H1 (cell line): ENCODE measurements at regions not wholly inside any gene's neighbourhood (a gene's known extent, or its start where the extent isn't known, plus 50 kb on each side); places are given as distances from the start of the nearest gene placed in this dataset.

Source experiments
- CTCF ChIA-PET: fragments of 300-600 bp; sonication (Branson Sonifier 250); formaldehyde crosslinking; loops from one replicate; lab custom pipeline; 2021; ENCODE audit not compliant: partially characterized antibody; lab: Charles Lee
- POLR2A ChIA-PET: fragments of 300-600 bp; sonication (Branson Sonifier 250); formaldehyde crosslinking; loops from one replicate; lab custom pipeline; 2021; ENCODE audit warnings: inconsistent platforms; ENCODE audit not compliant: partially characterized antibody; lab: Charles Lee
- DNase-seq, 2 experiments: peaks; one replicate each; pipeline versions ENCODE4 v3.0.0 to v3.0.0-alpha.2; 2010 to 2022; ENCODE audit warnings: low spot score in 2 of 2, low read depth in 1 of 2, mixed read lengths in 1 of 2
- FAIRE-seq: peaks from 2 replicates; lab custom pipeline; 2011; peaks lifted over from hg19 to GRCh38; lab: Jason Lieb, UNC
- H2AFZ ChIP-seq: 2 replicates; pipeline ENCODE4 v1.8.1; 2012; ENCODE audit warnings: low read length, inconsistent platforms
- H2AK5ac ChIP-seq: 2 replicates; pipeline ENCODE4 v1.6.1; 2013; ENCODE audit warnings: low read depth, low read length
- H2BK120ac ChIP-seq: replicated peaks from 2 replicates; pipeline ENCODE3; 2013; ENCODE audit warnings: low read depth, low read length, inconsistent platforms
- H2BK12ac ChIP-seq: 2 replicates; pipeline ENCODE4 v1.6.1; 2013; ENCODE audit warnings: low read depth, low read length
- H2BK15ac ChIP-seq: 2 replicates; pipeline ENCODE4 v1.6.1; 2013; ENCODE audit warnings: low read length
- H2BK20ac ChIP-seq: 2 replicates; pipeline ENCODE4 v1.6.1; 2013; ENCODE audit warnings: low read length
- H2BK5ac ChIP-seq: 2 replicates; pipeline ENCODE4 v1.6.1; 2013; ENCODE audit warnings: low read depth, low read length
- H3K14ac ChIP-seq: 2 replicates; pipeline ENCODE4 v1.6.1; 2013; ENCODE audit warnings: inconsistent platforms; ENCODE audit not compliant: insufficient read length
- H3K18ac ChIP-seq: 2 replicates; pipeline ENCODE4 v1.6.1; 2013; ENCODE audit warnings: low read length; ENCODE audit errors: extremely low read depth
- H3K23ac ChIP-seq: 2 replicates; pipeline ENCODE4 v1.6.1; 2013; ENCODE audit warnings: inconsistent platforms; ENCODE audit not compliant: insufficient read length
- H3K23me2 ChIP-seq: 2 replicates; pipeline ENCODE4 v1.6.1; 2013; ENCODE audit warnings: low read depth, low read length
- H3K27ac ChIP-seq: 2 replicates; pipeline ENCODE4 v1.6.1; 2011; ENCODE audit warnings: low read depth, low read length, inconsistent platforms
- H3K27me3 ChIP-seq, 4 experiments: replicated peaks in 1 of 4; 1 replicate in 1 of 4; 2 replicates in 3 of 4; pipeline versions ENCODE4 v1.6.1 to v1.8.1; 2011 to 2013; ENCODE audit warnings: low read length in 3 of 4, mild to moderate bottlenecking in 3 of 4, inconsistent platforms in 2 of 4, mixed read lengths in 2 of 4, moderate library complexity in 1 of 4; ENCODE audit not compliant: control insufficient read depth in 3 of 4, insufficient read depth in 3 of 4; ENCODE audit errors: extremely low read depth in 1 of 4
- H3K36me3 ChIP-seq, 4 experiments: 2 replicates each; pipeline versions ENCODE4 v1.6.1 to v1.8.1; 2011 to 2013; ENCODE audit warnings: mild to moderate bottlenecking in 4 of 4, low read length in 3 of 4, moderate library complexity in 2 of 4, control low read depth in 1 of 4, inconsistent platforms in 1 of 4; ENCODE audit not compliant: insufficient read depth in 4 of 4, control insufficient read depth in 2 of 4
- H3K4ac ChIP-seq: replicated peaks from 2 replicates; pipeline ENCODE3; 2013; ENCODE audit warnings: low read length, low read depth, mixed read lengths, inconsistent platforms; ENCODE audit not compliant: insufficient read length
- H3K4me1 ChIP-seq, 4 experiments: replicated peaks in 1 of 4; 1 replicate in 1 of 4; 2 replicates in 3 of 4; pipeline versions ENCODE4 v1.6.1 to v1.8.1; 2011 to 2013; ENCODE audit warnings: low read length in 3 of 4, inconsistent platforms in 2 of 4, mixed read lengths in 1 of 4; ENCODE audit not compliant: insufficient read depth in 4 of 4, control insufficient read depth in 3 of 4
- H3K4me2 ChIP-seq, 2 experiments: 2 replicates each; pipeline versions ENCODE4 v1.6.1 to v1.8.1; 2011 to 2013; ENCODE audit warnings: low read depth in 2 of 2, low read length in 2 of 2, control low read depth in 1 of 2, inconsistent platforms in 1 of 2, mild to moderate bottlenecking in 1 of 2; ENCODE audit not compliant: insufficient read depth in 1 of 2
- H3K4me3 ChIP-seq, 4 experiments: fragments of 200-600, 300-600 bp in 1 of 4; sonication (generic), shearing (Covaris generic), sonication (Bioruptor Twin) in 1 of 4; 2 replicates each; pipeline versions ENCODE4 v1.5.1 to v1.8.1; 2011 to 2016; ENCODE audit warnings: low read length in 4 of 4, low read depth in 3 of 4, control low read depth in 2 of 4, inconsistent platforms in 2 of 4, mild to moderate bottlenecking in 2 of 4, mixed read lengths in 1 of 4, moderate library complexity in 1 of 4; ENCODE audit not compliant: insufficient read depth in 2 of 4; ENCODE audit errors: extremely low read depth in 1 of 4
- H3K56ac ChIP-seq: replicated peaks from 2 replicates; pipeline ENCODE3; 2013; ENCODE audit warnings: low read depth, mild to moderate bottlenecking, mixed read lengths, low read length, inconsistent platforms; ENCODE audit not compliant: insufficient read length
- H3K79me1 ChIP-seq: 2 replicates; pipeline ENCODE4 v1.6.1; 2013; ENCODE audit warnings: low read depth, low read length, control low read depth
- H3K79me2 ChIP-seq, 2 experiments: 2 replicates each; pipeline versions ENCODE4 v1.6.1 to v1.8.1; 2012 to 2013; ENCODE audit warnings: low read length in 2 of 2, mild to moderate bottlenecking in 2 of 2, inconsistent platforms in 1 of 2; ENCODE audit not compliant: insufficient read depth in 2 of 2, control insufficient read depth in 1 of 2
- H3K9ac ChIP-seq, 4 experiments: replicated peaks in 1 of 4; 1 replicate in 1 of 4; 2 replicates in 3 of 4; pipeline versions ENCODE4 v1.6.1 to v1.8.1; 2011 to 2013; ENCODE audit warnings: low read depth in 3 of 4, low read length in 3 of 4, control low read depth in 2 of 4, mild to moderate bottlenecking in 2 of 4, moderate library complexity in 2 of 4, inconsistent platforms in 1 of 4; ENCODE audit errors: extremely low read depth in 1 of 4
- H3K9me3 ChIP-seq, 2 experiments: 2 replicates each; pipeline versions ENCODE4 v1.6.1 to v1.8.1; 2012 to 2013; ENCODE audit warnings: mild to moderate bottlenecking in 2 of 2, moderate library complexity in 2 of 2, control low read depth in 1 of 2, inconsistent platforms in 1 of 2, low read depth in 1 of 2, low read length in 1 of 2, mixed read lengths in 1 of 2; ENCODE audit not compliant: insufficient read depth in 2 of 2
- H4K20me1 ChIP-seq, 2 experiments: replicated peaks in 1 of 2; 2 replicates each; pipeline versions ENCODE3 to v1.8.1; 2011 to 2013; ENCODE audit warnings: inconsistent platforms in 2 of 2, low read length in 2 of 2, mild to moderate bottlenecking in 1 of 2; ENCODE audit not compliant: insufficient read depth in 2 of 2, control insufficient read depth in 1 of 2
- H4K5ac ChIP-seq: 2 replicates; pipeline ENCODE4 v1.6.1; 2013; ENCODE audit warnings: low read length, low read depth, mixed read lengths, inconsistent platforms; ENCODE audit not compliant: insufficient read length
- H4K8ac ChIP-seq: 2 replicates; pipeline ENCODE4 v1.8.0; 2013; ENCODE audit warnings: mild to moderate bottlenecking, moderate library complexity, low read length, inconsistent platforms; ENCODE audit not compliant: insufficient read depth; ENCODE audit errors: extremely low read depth
- H4K91ac ChIP-seq: replicated peaks from 2 replicates; pipeline ENCODE3; 2013; ENCODE audit warnings: low read length, mixed read lengths, inconsistent platforms; ENCODE audit not compliant: insufficient read length
- BACH1 ChIP-seq: IDR thresholded peaks from 2 replicates; pipeline ENCODE4 v1.6.1; 2012; ENCODE audit warnings: low read length, improper control_type of control experiment
- CHD1 ChIP-seq: IDR thresholded peaks from 2 replicates; pipeline ENCODE4 v1.6.1; 2012; ENCODE audit warnings: low read depth, low read length, improper control_type of control experiment
- WGBS, 2 experiments: shearing (Covaris generic) in 1 of 2; methylation state at CpG; one replicate each; pipeline versions ENCODE4 v1.1.6 to v1.1.7; 2013 to 2015; ENCODE audit warnings: low lambda C conversion rate in 2 of 2, mixed read lengths in 2 of 2, inconsistent platforms in 1 of 2, low coverage in 1 of 2, missing lambda C conversion rate in 1 of 2; ENCODE audit not compliant: insufficient replicate concordance in 2 of 2, insufficient coverage in 1 of 2, insufficient read length in 1 of 2; ENCODE audit errors: extremely low coverage in 1 of 2, missing lambda C conversion rate in 1 of 2; 5-methylcytosine and 5-hydroxymethylcytosine counted together

- Histone ChIP-seq H4K8ac (no peak overlapping the region), H3K9ac (no peak overlapping the region), H3K4me3 (no peak overlapping the region), H3K4me1 (peaks cover 0 to 3% (median under 1%) of the 10 kb centered on the region in 4 experiments; a peak in 4 of 7 replicates), H4K5ac (no peak overlapping the region), H3K18ac (no peak overlapping the region), H3K4me2 (no peak overlapping the region), H2AK5ac (no peak overlapping the region), H2BK12ac (no peak overlapping the region), H3K23ac (no peak overlapping the region), H3K14ac (no peak overlapping the region), H4K20me1 (no peaks in the 10 kb centered on the region), H3K79me1 (no peaks in the 10 kb centered on the region), H2BK20ac (no peak overlapping the region), H3K9me3 (no peaks in the 10 kb centered on the region), H3K36me3 (no peaks in the 10 kb centered on the region), H3K27me3 (peaks cover 2 to 10% (median 8%) of the 10 kb centered on the region in 4 experiments; a peak in 5 of 7 replicates), H3K56ac (no peak overlapping the region), H2BK120ac (no peak overlapping the region), H2AFZ (no peak overlapping the region), H3K27ac (no peak overlapping the region), H3K23me2 (no peaks in the 10 kb centered on the region), H3K4ac (no peak overlapping the region), H2BK15ac (no peak overlapping the region), H3K79me2 (no peaks in the 10 kb centered on the region), H4K91ac (no peak overlapping the region), H2BK5ac (no peak overlapping the region)
- 82% methylated on average over 4 of the region's 4 CpGs; no CpG with 5 or more reads in 1 of the 2 experiments for WGBS, 2 experiments
- ChIA-PET CTCF (interaction anchor here (1.2 kb wide), 1 partner anchor 12 kb away, joined by 4 read pairs; no protein-coding TSS in a partner anchor), POLR2A (no interaction called here)
- FAIRE-seq (no peak), DNase-seq (no peak)
- TF ChIP-seq CHD1 = no peak
- TF ChIP-seq BACH1 = no peak
Observed at GRCh38 chr3:4231041-4231440, 72.1 kb upstream of the SETMAR start.
